GM21367 (cell line): ENCODE measurements at regions not wholly inside any gene's neighbourhood (a gene's known extent, or its start where the extent isn't known, plus 50 kb on each side); places are given as distances from the start of the nearest gene placed in this dataset.

Source experiments
- ATAC-seq: cut with Tn5 transposase; IDR thresholded peaks from one replicate; pipeline ENCODE4 v1.9.1; 2021; ENCODE audit not compliant: unreplicated experiment

DNA sequence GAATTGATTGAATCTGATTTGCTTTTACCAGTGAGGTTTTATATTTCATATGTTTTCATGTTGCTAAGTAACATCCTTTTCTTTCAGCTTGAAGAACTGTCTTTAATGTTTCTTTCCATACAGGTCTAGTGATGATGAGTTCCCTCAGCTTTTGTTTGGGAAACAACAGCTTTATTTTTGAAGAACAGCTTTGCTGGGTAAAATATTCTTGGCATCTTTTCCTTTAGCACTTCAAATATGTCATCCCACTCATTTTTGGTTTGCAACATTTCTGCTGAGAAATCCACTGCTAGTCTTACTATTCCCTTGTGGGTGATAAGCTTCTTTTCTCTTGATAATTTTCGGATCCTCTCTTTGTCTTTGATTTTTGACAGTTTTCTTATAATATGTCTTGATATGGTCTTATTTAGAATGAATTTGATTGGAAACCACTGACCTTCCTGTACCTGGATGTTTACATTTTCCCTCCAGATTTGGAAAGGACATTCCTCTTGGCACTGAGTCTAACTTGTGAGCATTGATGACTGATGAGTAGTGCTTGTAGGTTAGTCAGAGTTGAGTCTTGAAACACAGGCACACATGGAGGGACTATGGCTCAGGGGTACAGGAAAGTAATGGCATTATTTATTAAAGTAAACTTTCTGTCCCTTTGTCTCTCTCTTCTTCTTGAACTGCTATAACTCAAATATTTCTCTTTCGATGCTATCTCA, 220.3 kb downstream of the SPATA31D1 start:
- no peak for ATAC-seq

DNA sequence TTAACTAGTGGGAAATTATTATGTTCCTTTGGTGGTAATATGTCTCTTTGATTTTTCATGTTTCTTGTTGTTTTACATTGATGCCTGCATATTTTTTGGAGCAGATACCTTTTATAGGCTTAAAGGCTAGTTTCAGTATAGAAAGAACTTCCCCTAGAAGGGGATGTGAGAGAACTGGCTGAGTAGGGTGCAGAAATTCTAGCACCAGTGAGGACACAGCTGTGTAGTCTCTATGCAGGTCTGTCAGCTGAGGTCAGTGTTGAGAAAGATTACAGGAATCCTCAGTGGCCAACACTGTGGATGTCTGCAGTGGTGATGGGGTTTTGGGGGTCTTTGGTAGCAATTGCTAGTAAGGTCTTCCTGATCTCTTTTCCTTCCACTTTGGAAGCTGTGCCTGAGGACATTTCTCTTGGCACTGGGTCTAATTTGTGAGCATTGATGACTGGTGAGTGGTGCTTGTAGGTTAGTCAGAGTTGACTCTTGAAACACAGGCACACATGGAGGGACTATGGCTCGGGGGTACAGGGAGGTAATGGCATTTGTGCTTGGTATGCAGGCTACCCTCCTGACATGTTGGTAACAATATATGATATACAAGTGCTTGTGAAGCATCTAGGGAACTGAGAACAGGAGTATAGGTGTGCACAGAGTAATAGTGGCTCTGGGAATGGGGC, 221.4 kb downstream of the SPATA31D1 start:
- ATAC-seq, result no peak

DNA sequence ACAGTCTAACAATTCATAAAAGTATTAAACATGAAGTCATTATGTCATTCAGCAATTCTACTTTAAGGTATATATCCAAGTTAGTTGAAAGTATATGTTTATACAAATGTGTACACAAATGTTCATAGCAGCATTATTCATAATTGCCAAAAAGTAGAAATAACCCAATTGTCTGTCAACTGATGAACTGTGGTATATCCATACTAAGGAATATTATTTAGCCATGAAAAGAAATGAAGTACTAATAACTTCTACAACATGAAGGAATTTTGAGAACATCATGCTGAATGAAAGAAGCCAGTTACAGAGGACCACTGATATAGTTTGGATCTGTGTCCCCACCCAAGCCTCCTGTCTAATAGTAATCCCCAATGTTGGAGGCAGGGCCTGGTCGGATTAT, 224.3 kb downstream of the SPATA31D1 start:
- ATAC-seq, result no peak

DNA sequence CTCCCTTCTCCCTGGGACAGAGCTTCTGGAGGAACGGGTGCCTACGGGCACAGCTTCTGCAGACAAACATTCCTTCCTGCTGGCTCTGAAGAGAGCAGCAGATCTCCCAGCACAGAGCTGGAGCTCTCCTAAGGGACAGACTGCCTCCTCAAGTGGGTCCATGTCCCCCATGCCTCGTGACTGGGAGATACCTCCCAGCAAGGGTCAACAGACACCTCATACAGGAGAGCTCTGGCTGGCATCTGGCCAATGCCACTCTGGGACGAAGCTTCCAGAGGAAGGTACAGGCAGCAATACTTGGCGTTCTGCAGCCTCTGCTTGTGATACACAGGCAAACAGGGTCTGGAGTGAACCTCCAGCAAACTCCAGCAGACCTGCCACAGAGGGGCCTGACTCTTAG, 227.9 kb downstream of the SPATA31D1 start:
- no peak for ATAC-seq

DNA sequence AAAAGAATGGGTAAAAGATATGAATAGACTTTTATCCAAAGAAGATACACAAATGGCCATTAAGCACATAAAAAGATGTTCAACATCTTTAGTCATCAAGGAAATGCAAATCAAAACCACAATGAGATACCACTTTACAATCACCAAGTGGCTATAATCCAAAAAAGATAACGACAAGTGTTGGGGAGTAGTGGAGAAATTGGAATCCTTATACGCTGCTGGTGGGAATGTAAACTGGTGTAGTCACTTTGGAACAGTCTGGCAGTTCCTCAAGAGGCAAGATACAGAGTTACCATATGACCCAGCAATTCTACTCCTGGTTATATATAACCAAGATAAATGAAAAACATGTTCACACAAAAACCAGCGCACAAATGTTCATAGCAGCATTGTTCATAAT, 234.9 kb downstream of the SPATA31D1 start:
- no peak for ATAC-seq

DNA sequence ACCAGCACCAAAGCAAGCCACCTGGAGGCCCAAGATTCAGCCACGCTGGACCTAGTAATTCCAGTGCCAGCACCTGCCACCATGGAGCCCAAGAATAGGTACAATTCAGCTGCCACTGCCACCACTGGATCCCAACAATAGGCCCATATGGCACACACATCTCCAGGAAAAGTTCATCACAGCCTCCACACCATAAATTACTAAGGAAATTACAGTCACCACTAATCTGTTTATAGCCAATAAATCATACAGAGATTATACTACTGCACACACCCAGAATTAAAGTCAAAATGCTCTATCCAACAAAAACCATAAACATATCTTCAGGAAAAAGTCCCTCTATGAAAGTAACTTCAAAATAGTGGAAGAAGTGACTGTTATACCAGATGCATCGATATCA, 242.8 kb downstream of the SPATA31D1 start:
- ATAC-seq, result no peak

DNA sequence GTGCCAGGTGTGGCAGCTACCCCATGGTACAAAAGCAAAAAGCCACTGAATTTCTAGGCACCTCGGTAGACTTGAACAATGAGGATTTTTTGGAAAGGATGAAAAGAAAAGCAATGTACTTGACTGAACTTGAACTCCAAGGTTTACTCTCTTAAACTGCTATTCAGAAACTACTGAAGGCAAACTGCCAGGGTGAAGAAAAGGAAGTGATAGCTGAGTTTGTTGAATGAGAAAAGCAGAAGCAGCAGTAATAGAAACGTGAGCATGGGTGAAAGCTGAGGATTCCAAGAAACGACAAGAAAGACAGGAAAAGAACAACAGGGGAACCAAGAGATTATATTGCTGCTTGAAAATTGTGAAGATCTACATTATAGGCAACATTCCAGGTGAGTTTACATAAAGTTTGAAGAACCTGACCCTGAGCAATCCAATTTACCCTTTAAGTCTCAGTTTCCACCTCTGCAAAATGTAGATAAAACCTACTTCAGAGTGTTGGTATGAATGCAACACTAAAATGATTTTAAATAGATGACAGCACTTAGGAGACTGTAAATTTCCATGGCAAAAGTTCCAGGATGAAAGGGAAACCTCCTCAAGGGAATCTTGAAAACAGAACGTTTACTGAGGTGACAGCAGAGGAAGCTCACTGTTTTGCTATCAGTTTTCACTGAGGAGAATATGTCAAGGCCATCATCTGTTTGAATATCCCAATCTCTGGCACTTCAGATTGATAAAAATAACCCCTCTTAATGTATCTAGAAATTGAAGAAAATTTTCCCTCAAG, 245.8 kb downstream of the SPATA31D1 start:
- no peak for ATAC-seq

DNA sequence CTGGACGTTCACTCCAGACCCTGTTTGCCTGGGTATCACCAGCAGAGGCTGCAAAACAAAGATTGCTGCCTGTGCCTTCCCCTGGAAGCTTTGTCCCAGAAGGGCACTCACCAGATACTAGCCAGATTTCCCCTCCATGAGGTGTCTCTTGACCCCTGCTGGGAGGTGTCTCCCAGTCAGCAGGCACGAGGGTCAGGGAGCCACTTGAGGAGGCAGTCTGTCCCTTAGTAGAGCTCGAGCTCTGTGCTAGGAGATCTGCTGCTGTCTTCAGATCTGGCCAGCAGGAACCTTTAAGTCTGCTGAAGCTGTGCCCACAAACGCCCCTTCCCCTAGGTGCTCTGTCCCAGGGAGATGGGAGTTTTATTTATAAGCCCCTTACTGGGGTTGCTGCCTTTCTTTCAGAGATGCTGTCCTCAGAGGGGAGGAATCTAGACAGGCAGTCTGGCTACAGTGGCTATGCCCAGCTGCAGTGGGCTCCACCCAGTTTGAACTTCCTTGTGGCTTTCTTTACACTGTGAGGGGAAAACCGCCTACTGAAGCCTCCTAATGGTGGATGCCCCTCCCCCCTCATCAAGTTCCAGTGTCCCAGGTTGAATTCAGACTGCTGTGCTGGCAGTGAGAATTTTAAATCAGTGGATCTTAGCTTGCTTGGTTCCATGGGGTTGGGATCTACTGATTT, 253.9 kb downstream of the SPATA31D1 start:
- ATAC-seq, result no peak

DNA sequence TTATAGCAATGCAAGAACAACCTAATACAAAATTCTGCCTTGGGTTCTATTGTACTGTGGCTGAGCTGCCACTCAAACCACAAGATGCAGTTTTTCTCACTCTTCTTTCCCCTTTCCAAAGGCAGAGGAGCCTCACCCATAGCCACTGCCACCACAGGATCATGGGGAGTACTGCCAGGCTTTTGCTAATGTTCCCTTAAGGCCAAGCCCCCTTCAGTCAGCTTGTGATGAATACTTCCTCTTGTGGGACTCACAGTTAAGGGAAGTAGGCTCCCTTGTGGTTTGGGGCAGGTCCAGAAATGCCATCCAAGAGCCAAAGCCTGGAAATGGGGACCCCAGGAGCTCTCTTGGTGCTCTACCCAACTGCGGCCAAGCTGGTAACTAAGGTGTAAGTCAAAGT, 258.7 kb downstream of the SPATA31D1 start:
- no peak for ATAC-seq

DNA sequence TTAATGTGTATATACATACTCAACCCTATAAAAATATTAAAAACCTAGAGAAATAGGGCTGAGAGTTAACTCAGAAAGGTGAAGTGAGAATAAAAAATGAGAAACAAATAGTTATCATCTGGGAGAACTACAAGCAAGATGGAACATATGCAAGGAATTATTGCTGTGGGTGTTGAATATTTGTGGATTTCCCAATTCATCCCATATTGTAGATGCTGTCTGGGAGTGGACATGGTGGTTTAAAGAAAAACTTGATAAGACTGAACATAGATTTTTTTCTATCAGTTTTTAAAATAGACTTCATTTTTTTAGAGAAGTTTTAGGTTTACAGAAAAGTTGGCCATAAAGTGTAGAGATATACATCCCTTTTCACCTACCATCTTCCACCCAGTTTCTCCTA, 263.5 kb downstream of the SPATA31D1 start:
- ATAC-seq, result no peak

DNA sequence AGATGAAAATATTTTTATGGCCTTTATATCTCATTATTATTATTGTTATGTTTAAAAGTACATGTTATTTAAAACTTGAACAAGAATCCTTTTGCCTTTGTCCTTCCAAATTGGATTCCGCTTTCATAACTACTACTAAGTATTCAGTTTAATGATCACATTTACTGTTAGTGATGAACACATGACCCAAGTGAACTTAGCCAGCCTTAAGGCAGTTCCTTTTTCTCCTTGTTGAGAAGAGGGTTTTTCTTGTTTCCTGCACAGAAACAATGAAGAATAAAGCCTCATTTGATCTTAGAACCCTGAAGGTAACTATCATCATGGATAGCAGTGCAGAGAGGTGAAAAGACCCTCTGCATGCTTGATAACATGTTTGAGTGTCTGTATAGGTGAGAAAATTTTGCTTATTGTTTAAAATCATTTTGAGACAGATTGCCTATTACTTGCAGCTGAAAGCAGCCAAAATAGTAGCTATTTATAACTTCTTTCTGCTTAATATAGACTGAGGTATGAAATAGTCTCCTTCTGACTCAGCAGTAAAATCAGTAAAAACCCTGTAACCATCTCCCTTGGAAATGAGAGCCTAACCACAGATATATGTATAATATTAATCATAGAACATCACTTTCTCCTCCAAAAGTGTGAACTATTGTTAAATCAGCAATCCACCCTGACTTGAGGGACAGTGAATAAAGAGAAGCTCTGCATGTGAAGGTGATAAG, 266.2 kb downstream of the SPATA31D1 start:
- ATAC-seq, result no peak

DNA sequence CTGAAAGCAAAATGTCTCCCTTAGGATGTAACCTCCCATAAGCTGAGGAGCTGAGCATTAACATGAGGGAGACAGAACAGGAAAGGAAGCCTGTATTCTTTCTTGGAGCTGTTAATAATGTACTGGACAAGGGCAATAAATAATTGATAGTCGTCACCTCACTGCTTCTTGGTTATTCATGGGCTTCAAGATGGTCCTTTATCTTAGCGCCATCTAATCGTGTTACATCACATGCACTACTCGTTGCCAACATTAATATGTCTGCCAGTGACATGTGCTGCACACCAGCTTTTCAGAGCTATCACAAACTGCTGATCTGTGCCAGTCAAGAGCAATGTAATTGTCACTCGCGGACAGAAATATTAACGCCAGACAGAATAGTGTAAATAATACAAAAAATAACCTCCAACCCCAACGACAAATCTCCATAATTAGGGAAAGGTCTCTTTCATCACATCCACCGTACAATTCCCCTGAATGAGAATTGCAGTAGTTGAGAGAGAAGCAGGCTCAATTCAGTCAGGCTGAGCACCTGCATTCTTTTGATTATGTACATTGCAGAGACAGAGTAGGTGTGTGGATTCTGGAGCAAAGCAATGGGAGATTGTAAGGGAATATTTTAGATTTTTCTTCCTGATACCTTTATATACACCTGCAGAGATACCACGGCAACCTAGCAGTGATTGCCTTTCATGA, 267.1 kb downstream of the SPATA31D1 start:
- no peak for ATAC-seq

DNA sequence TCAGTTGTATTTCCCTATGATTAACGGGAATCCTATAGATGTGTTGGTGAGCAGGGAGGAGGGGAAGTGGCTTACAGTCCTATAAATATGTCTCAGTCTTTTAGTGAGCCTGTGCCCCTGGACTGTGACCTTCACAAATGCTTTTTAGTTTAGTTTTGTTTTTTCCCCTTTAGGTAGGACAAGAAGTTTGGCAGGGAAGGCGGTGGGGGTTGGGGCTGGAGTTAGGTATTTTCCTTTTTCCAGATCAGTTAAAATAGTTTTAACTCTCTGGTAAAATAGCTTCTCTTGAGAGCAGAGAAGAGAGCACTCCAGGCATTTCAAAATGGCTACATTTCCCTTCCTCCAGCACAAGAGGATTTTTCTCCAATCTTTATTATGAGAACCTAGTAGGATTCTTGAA, 272.1 kb downstream of the SPATA31D1 start:
- ATAC-seq, result no peak

DNA sequence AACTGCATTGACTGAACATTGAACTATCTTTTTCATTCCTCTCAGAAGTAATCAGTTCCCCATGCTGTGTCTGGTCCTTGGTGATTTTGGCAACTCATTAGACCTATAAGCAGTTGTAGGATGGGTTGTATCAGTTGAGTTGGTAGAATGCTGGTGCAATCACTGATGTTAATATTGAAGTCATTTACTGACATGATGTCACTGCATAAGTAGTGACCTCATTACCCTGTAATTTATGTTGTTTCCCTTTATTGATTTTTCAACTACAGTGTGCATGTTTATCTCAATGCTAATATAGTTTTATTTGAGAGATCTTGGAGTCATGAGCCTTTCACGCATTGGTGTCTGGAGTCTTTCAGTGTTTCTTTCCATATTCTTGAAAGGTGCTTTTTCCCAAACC, 275.0 kb downstream of the SPATA31D1 start:
- no peak for ATAC-seq

DNA sequence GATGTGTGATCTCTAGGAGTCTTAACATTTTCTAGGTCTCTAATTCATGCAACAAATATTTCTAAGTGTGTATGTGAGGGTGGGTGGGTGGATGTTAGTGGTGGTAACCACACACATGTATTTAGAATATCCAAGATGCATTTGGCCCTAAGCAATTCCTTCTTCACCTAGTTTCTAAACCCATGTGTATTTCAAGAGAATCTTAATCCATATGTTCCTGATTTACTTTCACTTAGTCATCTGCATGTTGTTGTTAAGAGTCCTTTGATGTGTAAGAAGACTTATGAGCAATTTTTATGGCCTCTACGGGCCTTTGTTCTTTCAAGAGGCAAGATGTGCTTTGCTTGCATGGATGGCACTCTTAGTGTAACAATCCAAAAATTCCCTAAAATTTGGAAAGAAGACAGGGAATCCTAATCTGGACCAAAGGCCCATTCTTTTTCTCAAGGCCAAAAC, 282.6 kb downstream of the SPATA31D1 start:
- ATAC-seq, result no peak

DNA sequence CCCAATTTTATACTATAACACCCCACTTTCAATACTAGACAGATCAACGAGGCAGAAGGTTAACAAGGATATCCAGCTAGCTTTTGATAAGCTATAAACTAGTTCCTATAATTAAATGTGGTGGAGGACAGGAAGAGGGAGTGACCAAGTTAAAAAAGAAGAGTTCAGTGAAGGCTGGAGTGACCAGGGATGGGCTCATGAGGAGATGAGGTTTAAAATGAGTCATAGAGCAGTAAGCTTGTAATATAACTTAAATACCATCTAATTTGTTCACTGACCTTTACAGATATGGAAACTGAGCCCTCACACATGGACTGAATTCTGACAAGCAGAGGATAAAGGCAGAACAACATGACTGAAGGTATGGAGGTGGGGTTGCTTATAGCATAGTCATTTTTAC, 284.5 kb downstream of the SPATA31D1 start:
- no peak for ATAC-seq

DNA sequence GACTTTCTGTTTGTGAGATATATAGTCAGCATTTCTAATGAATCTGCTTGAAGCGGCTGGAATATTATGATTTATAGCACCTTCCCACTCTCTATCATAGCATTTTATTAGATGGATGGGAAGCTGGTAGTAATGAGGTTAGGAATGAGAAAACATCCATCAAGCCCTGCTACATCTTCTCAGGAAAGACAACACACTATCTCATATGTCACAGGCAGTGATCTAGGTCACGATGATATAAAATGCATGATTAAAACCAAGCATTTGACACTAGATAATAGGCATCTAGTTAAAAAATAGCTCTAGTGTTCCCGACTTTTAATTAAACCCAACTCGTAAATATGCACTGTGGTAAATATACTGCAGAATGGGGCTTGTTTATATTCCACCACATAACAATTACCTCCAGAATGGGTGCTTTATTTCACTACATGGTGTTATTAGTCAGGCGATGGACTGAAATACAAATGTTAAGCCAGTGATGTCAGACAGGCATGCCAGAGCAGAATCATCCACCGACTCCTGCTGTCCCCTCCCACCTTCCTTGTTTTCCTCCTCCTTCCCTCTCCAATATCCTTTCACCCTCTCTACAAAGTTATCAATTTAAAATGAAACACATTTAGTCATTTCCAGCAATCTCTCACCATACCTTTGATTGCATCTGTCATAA, 286.8 kb downstream of the SPATA31D1 start:
- no peak for ATAC-seq

DNA sequence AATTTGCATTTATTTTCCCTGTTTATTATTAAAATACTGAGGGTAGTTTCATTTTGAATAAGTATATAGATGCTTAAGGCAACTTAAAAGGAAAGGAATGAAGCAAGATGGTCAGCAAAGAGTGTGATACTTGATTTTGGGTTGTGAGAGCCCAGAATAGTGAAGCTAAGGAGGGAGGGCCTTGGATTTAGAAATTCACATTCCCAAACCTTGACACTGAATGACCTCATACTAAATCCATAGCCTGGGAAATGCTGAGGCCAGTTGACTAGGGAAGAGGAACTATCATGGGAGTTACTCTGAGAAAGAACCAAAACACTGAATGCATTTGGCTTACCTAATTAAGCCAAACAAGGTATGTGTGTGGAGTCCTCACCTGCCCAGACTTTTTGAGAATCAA, 292.5 kb downstream of the SPATA31D1 start:
- ATAC-seq, result no peak

DNA sequence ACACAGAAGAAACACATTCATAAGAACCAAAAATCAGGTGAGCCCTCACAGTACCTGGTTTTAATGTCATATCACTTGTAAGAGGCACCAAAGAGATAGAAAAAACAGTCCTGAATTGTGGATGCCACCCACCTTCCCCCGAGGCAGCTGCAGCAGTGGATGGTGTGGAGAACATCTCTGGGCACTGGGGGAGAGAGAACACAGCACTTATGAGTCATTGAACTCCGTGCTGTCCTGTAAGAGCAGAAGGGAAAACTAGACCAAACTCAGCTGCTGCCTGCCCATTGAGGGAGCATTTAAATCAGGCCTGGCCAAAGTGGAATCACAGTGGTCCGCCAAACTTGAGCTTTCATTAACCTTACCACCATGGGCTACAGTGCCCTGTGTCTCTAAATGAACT, 296.2 kb downstream of the SPATA31D1 start:
- no peak for ATAC-seq

DNA sequence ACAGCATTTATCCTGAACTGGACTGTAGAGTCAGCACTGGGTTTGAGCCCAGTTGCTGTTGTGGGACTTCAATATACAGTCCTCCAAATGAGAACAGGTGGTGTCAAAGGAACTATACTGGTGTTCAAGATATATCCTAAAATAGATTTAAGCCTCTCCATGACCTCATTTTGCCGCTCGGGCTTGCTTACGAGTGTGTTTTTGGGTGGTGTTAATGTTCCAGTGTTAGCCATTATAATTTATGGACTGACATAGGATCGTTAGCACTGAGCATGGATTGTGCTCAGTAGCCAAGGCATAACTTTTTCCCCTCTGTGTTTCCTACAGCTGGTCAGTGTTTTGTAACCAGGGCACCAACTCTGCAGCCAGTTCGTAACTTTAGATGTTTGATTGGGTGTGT, 306.6 kb downstream of the SPATA31D1 start:
- ATAC-seq, result no peak
